Frontal cortex (tissue), 3 donors: ENCODE measurements at regions not wholly inside any gene's neighbourhood (a gene's known extent, or its start where the extent isn't known, plus 50 kb on each side); places are given as distances from the start of the nearest gene placed in this dataset.
"Not testable (repeated sequence)": the region's sequence is repeated elsewhere in the genome, so short reads cannot be mapped to it uniquely, and the experiment has no call there.

ENCODE experiments used
- DNase-seq, 2 donors: peaks; one replicate each; pipeline ENCODE4 v3.0.0; 2012; ENCODE audit warnings: low spot score in 2 of 2
- FAIRE-seq: peaks from 2 replicates; lab custom pipeline; 2012; peaks lifted over from hg19 to GRCh38; lab: Jason Lieb, UNC
- donor health status: control.
- donor health status: control.
- donor health status: control.

GRCh38 chr19:31439270-31439573 is 90.0 kb upstream of the TSHZ3 start:
- FAIRE-seq (no peak), DNase-seq (no peak)

- no peak for DNase-seq
- FAIRE-seq: no peak
Measured at GRCh38 chr19:31444931-31445330, 95.7 kb upstream of the TSHZ3 start.

- no peak for FAIRE-seq
Measured at GRCh38 chr19:31445406-31445805, 96.2 kb upstream of the TSHZ3 start.

GRCh38 chr19:31448221-31448657 is 99.0 kb upstream of the TSHZ3 start:
- no peak for DNase-seq
- no peak for FAIRE-seq

More at GRCh38 chr19:31445406-31445805, 96.2 kb upstream of the TSHZ3 start:
- no peak for DNase-seq

- FAIRE-seq (no peak), DNase-seq (no peak)
Measured at GRCh38 chr19:31449379-31449778, 100.1 kb upstream of the TSHZ3 start.

GRCh38 chr19:31450696-31451095 is 101.5 kb upstream of the TSHZ3 start:
- no peak for DNase-seq
- no peak for FAIRE-seq

GRCh38 chr19:31451686-31452330 is 102.6 kb upstream of the TSHZ3 start:
- FAIRE-seq: no peak

GRCh38 chr19:31459430-31459829 is 110.2 kb upstream of the TSHZ3 start:
- FAIRE-seq (no peak), DNase-seq (no peak)

More at GRCh38 chr19:31451686-31452330, 102.6 kb upstream of the TSHZ3 start:
- no peak for DNase-seq

GRCh38 chr19:31461814-31462539 is 112.7 kb upstream of the TSHZ3 start:
- FAIRE-seq: no peak

GRCh38 chr19:31470229-31470939 is 121.1 kb upstream of the TSHZ3 start:
- FAIRE-seq: no peak
- no peak for DNase-seq

More at GRCh38 chr19:31461814-31462539, 112.7 kb upstream of the TSHZ3 start:
- DNase-seq: no peak

GRCh38 chr19:31470952-31471351 is 121.7 kb upstream of the TSHZ3 start:
- FAIRE-seq (no peak), DNase-seq (no peak)

- DNase-seq (no peak), FAIRE-seq (no peak)
Measured at GRCh38 chr19:31478241-31478640, 129.0 kb upstream of the TSHZ3 start.

- no peak for FAIRE-seq
- DNase-seq: no peak
Measured at GRCh38 chr19:31483226-31483857, 134.1 kb upstream of the TSHZ3 start.

- not testable (repeated sequence) for FAIRE-seq, DNase-seq
Measured at GRCh38 chr19:31484858-31485410, 135.7 kb upstream of the TSHZ3 start.

GRCh38 chr19:31485472-31485871 is 136.2 kb upstream of the TSHZ3 start:
- FAIRE-seq (no peak), DNase-seq (no peak)

- DNase-seq (peak in 1 of 2 donors; percentile 18), FAIRE-seq (no peak)
Measured at GRCh38 chr19:31491242-31491641, 142.0 kb upstream of the TSHZ3 start.

GRCh38 chr19:31492050-31492449 is 142.8 kb upstream of the TSHZ3 start:
- FAIRE-seq (no peak), DNase-seq (no peak)

GRCh38 chr19:31496076-31496475 is 146.8 kb upstream of the TSHZ3 start:
- no peak for DNase-seq
- FAIRE-seq: no peak

GRCh38 chr19:31497709-31498108 is 148.5 kb upstream of the TSHZ3 start:
- DNase-seq (no peak), FAIRE-seq (no peak)

GRCh38 chr19:31498781-31499180 is 149.5 kb upstream of the TSHZ3 start:
- FAIRE-seq: no peak

More at GRCh38 chr19:31498781-31499180, 149.5 kb upstream of the TSHZ3 start:
- DNase-seq: no peak
